Medulla oblongata (tissue), 1 donor: ENCODE measurements at regions not wholly inside any gene's neighbourhood (a gene's known extent, or its start where the extent isn't known, plus 50 kb on each side); places are given as distances from the start of the nearest gene placed in this dataset.

ENCODE experiments used
- DNase-seq: peaks from one replicate; pipeline ENCODE4 v3.0.0-alpha.2; 2015; ENCODE audit errors: extremely low spot score

DNA sequence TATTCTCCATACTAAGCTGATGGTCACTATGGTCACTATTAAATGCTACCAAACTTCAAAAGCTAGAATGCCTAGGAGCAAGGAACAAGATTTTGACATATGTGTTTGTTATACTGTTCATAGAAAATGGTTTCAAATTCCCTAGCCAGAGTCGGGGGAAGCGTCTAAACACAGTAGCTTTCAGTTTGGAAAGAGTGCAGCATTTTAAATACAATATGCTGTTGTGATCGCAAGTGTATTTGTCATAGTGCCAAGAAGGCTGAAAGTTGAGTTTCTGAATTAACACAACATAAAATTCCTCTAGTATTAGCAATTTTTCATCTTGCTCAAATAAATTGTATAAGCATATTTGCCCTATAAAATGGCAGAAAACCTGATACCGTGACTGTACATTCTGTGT lies 280.4 kb downstream of the ZNF608 start:
- no peak for DNase-seq

DNA sequence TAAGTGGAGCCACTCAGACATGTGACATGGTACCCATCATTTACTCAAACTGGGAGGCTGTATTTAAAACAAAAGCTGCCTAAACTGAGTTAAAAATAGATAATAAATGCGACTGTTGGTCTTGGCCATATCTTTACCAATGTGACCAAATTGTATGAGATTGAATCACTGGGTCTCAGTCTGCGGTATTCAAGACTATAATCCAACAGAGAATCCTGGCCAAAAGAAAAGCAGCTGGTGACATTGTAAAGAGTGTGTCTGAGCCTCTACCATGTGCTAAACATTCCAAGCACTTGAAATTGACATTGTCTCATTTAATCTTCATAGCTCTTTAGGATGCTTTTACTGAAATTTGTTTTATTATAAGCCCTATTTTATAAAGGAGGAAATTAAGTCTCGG lies 282.6 kb downstream of the ZNF608 start:
- no peak for DNase-seq

DNA sequence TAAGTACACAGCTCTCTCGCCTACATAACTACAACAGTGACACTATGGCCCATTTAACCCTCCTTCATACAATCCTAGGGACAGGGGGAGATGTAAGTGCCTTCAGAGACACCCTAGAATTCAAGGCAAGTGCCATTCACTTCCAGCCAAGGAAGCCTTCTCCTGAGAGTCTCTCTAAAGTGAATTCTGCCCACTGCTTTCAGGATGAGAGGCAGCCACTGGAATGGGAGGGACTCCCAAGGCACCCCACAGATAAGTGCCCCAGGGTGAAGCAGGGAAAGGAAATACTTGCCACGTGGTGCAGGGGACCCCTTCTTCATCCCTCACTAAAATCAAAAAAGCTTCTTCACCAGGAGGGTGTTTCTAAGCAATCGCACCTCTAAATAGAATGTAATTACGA lies 283.7 kb downstream of the ZNF608 start:
- no peak for DNase-seq

DNA sequence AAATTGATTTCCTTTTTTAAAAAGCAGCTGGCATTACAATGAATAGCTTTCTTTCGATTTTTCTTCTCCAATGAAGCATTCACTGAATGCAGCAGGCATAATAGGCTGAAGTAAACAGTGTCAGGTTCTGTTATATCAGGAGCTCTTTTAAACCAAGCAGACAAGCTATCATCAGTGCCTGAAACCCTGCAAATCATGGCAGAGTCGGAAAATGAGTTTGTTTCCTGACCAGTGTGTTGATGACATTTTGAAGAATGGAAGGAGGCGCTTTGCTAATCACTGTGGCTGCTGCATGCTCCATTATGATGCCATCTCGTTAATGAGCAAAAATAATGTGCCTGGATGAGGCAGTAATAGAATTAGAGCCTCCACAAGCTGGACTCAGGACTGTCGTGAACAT lies 284.5 kb downstream of the ZNF608 start:
- peak; percentile 41 for DNase-seq

DNA sequence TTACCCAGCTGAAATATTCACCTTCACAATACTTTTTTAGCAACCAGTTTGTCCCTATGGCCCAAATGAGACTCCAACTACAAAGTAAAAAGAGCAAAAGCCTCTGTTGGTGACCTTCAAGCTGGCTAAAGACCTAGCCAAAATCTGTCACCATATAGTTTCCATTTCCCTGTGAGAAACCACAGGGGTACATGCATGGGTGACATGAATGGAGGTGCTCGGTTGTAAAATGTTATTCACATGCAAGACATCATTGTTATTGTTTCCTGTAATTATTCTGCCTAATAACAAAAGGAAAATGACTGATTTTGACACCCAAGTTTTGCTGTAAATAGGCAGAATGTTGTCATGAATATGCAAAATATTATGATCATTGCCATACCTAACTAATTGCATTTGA lies 285.3 kb downstream of the ZNF608 start:
- DNase-seq = no peak

DNA sequence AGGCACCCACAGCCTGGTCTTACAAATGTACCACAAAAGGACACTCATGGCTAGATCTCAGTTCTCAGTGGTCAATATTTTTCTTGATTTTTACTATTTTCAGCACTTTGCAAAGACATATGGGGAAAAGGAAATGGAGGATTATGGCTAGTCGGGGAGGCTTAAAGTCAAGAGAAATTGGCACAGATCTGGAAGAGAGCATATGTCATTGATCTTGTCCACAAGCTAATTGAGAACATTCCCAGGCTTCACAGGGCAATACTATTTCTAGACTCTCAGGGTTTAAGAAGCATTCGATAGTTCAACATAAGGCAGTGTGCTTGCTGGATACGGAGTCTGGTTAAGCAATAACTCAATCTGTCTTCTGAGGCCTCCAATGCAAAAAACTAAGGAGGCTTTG lies 285.8 kb downstream of the ZNF608 start:
- DNase-seq = no peak

DNA sequence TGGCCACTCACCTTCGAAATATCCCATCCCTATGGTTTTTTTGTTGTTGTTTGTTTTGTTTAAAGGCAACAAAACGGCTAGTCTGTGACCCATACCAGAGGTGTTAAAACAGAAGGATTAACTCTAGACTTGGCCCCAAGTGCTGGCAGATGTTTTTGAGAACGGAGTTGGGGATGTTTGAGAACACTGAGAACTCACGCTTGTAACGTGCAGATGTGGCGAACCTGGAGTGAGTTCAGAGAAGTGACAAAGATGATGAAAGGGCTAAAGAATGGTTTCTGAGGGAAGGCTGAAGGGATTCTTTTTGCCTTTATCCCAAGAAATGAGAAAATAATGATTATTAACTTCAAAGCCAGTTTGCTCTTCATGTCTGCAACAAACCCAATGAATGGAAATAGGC lies 286.5 kb downstream of the ZNF608 start:
- DNase-seq = no peak

DNA sequence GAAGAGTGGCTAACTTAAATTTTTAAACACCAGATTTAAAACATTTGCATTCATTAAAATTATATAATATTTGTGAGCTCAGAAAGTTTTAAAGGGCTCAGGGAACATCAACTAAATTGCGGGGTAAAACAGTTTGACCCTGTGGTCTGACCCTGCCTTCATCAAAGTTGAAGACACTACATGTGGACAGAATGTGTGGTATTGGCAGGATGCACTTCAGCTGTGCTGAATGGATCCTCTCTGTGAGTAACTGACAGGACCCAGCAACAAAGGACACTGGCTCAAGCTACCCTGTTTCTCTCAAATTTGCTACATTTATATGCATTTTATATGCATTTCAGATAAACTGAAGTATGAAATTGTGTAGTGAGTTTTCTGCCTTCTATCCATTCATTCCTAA lies 288.5 kb downstream of the ZNF608 start:
- DNase-seq = no peak

DNA sequence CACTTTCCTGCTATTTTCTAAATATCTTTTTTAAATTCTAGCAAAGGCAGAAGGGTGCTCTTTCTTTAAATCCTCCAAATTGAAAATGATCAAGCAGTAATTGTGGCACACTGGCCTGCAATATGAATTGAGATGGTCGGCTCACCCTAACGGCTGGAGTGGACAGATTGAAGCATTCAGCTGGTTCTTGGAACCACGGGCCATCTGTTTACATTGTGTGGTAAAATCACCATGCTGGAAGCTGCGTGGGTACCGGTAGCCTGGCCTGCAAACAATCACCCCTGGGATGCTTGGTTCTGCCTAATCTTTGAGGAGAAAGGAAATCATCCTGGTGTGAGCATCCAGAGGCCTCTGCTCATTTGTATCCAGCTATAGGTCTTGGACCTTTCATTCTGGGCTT lies 289.3 kb downstream of the ZNF608 start:
- no peak for DNase-seq

DNA sequence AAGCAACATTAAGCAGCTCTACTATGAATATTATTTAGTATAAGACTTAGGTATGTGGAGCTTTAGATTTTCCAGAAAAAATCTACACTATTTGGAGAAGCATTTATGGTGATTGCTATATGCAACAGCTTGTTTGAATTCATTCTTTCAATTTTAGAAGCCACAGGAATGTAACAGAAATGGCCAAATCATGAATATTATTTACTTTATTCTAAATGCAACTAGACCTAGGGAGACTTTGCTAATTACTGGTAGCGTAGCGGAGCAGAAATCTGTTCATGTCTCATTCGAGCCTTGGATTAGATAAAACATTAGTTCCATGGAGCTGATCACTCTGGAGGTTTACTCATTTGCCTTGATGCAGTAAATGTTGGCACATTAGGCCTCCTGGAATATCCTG lies 290.2 kb downstream of the ZNF608 start:
- DNase-seq = no peak

DNA sequence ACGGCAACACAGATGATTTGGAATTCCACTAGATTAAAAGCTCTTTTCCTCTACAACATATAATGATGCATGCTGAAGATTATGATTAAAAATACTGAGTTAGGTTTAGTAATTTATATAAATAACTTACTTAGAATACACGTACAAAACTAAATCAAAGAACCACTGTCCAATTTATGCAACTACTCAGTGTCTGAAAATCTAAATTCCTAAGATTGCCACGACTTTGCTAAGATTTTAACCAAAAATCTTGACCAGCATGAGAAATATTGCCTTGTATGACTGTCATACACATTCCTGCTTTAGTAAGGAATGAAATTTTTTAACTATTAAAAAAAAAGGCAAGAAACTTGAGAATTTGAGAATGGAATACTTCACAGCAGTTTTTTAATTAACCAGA lies 292.4 kb downstream of the ZNF608 start:
- no peak for DNase-seq

DNA sequence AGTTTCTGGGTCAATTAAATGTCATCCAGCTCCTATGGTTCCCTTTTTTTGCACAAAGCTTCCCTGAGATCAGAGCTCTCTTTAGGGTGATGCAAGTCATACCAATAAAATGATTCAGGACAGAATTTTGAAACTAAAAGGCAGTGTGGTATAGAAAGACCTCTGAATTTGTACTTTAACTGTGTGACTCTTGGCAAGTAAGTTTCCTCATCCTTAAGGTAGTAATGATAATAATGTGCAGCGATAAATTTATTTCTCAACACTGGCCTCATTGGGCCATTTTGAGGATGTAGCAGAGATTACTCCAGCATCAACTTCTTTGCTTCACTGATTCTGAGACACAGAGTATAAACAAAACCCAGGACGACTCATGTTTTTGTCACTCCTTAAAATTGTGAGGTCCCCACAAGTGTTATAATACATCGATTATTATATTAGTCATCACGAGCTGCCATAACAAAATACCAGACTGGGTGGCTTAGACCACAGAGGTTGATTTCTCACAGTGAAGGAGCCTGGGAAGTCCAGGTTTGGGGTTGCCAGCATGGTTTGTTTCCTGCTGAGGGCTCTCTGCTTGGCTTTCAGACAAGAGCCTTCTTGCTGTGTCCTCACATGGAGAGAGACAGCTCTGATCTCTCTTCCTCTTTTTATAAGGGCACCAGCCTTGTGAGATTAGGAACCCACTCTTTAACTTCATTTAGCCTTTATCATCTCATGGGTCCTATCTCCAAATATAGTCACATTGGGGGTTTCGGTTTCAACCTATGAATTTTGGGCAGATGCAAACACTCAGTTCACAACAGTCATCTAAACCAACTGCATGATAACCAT lies 293.0 kb downstream of the ZNF608 start:
- no peak for DNase-seq

DNA sequence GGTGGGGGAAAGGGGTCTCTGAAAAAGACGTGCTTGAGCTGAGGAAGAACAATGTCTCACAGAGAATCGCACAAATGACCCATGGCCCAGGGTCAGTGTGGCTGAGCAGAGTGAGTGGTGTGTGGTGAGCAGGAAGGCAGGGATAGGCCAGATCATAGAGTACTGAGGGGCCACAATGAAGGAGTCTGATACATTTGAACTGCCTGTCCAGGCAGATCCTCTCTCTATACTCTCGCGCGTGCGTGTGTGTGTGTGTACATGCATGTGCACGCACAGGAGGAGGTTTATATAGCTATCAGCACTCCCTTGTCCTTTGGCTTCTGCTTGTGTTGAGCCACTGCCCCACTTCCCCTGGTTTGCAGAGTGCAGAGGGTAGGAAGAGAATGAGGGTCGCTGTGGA lies 294.0 kb downstream of the ZNF608 start:
- no peak for DNase-seq

DNA sequence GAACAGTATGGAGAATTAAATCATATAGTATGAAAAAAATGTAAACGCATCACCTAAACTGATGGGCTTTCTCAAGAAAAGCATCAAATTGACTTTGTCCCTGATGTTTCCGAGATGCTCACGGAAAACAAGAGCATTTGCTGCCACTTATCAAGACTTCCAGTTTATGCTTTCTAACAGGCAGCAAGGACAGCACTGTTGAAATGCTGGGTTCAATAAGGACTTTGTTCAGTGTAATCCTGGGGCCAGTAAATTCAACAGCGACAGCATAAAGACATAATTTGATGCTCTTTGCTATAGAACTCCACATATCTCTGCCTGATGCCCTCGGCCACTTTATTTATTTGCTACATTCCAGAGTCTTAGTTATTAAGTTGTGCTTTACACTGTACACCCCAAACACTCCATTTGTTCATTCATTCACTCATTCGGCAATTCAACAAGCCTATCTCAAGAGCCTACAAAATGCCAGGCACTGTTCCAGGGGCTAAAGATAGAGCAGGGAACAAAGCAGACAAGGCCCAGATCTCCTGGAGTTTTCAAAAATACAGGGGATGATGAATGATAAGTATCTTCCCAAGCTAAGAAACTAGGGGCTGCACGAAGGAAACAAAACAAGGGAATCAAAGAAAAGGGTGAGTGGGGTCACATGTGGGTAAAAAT lies 294.6 kb downstream of the ZNF608 start:
- DNase-seq = peak; percentile 59

DNA sequence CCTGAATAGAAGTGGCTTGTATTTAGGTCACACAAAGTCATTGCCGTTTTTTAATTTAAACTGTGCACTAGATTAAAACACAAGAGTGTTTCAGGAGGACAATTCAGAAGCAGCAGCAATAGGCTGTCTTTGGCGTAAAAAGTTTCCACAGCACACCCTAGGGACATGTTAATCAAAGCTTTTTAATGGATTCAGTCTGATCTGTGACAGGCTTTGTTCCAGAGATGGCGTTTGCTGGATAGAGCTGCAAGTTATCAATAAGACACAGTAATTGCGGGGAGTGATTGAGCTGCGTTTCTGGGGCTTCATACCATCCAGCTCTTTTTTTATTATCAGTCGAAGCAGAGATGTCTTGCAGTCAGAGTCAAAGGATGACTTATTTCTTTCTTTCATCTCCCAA lies 300.3 kb downstream of the ZNF608 start:
- no peak for DNase-seq

DNA sequence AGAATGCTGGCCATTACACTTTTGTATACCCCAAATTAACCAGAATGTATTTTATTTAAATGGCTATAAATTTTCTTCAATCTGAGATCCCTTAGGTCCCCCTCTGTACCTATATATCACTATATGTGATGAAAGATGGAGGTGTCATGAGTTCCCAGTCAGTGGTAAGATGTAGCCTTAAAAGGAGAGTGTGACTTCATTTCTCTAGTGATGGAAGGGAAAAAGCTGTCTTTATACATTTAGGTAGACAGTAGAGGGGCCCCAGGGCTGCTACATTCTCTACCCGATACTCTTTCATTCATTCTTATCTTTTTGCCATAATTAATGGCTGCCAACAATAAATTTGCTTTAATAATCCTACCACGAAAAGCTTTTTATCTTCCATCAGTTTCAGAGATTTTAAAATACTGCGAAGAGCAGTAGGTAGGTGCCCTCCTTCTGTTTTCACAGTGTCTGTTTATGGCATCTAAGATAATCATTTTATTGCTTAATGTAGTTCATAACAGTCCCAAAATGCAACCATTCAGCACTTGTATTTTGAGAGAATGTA lies 301.3 kb downstream of the ZNF608 start:
- DNase-seq = no peak

DNA sequence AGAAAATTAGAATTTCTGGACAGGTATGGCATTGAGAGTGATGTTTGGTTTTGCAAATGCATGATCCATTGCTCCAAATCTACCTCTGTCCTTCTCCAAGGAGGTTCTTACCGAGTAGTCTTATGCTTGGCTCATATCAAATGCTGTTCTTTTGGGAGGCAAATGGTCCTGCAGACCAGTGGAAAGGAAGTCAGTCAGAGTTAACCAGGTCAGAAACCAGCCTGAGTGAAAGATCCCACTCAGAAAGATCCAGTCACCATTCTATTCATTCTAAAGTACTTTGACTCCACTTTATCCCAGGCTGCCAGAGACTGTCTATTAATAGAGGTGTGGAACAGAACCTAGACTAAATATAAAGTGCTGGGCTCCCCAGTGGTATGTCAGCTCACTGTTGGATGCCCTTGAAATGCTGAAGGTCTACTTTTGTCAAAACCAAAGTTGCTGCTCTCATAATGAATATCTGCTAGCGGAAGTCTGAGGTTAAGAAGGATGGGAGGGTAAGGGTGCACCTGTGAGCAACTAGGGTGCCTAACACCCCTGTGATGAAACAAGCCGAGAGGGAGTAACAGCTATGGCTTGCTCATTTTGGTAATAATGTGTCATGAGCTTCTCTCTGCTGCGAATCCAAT lies 302.2 kb downstream of the ZNF608 start:
- DNase-seq = no peak

DNA sequence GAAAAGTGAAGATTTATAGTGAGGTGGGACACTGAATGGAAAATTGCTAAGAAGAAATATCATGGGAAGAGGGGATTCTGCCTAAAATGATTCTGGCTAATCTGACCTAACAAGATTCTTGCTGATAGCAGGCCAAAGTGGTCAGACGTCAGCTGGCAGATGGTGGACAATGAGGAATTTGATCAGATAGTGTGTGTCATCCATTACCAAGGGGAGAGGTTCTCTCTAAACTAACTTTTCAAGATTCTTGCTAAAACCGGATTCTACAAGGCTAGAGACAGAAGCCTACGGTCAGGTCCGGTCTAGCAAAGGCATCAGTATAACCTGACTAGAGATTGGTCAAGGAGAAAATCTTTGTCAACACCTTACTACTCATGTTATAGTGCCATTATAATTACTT lies 306.0 kb downstream of the ZNF608 start:
- no peak for DNase-seq

DNA sequence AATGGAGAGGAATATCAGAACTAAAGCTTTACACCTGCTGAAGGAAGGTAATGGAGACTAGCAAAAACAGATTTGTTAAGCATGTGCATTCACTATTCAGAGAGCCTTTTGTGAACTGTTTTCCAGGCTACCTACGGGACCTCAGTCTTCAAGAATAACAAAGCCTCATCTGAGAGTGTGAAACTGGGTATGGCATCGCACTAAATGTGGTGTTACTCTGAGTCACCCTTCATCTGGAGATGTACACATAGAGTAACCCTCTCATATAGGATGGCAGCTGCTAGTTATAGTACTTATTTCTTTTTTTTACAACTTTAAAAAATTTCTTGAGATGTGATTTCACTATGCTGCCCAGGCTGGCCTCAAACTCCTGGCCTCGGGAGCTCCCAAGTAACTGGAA lies 306.8 kb downstream of the ZNF608 start:
- DNase-seq = no peak

DNA sequence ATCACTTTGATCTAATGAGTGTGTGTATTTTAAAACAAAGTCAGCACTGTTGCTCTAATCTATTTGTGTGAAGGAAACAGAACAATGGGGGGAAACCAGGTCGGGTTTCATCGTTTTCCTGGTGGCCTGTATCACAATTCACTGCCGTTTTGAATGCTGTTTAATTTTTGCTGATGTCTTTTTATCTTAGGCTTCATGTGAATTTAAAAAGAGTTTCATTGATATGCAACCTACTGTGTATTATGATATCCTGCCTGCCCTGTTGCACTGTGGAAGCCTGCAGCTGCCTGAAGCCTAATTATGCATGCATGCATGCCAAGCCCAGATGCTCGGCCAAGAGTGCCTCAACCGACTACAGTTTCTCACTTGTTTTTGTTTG lies 307.5 kb downstream of the ZNF608 start:
- peak; percentile 74 for DNase-seq

DNA sequence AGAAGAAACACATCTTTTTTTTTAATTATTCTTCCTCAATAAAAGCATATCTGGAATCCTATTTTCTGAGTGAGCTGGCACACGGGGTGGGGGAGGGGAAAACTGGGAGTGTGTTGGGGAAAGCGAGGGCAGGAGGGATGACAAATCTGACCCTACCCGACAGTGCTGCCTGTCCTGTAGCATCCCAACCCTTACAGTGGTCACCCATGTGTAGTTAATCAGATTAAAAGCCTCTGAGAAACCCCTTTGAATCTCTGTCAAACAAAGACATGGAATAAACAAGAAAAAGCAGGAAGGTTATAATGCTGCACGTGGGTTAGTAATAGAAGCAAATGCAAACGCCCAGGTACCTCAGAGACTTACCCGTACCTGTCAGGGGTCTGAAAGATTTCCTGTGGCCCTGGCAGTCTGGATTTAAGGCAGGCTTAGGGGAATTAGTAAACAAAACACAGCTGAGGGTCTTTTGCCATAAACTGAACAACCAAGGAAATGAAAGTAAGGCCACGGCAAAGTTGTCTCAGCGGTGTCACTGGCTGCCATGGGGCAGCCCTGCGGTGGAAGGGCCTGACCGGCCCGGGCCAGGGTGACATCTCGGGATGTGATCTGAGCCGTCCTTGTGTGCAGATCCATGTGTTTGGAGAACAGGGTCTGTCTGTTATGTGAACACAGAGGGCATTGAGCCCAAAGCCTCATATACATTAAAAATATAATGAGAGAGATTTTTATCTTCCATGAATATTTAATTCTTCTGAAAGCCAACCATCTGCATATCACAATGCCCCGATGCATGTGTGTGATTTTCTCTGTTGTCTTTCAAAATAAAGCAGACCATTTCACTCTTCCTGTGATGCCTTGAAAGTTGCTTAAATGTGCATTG lies 308.2 kb downstream of the ZNF608 start:
- DNase-seq = peak; percentile 54

DNA sequence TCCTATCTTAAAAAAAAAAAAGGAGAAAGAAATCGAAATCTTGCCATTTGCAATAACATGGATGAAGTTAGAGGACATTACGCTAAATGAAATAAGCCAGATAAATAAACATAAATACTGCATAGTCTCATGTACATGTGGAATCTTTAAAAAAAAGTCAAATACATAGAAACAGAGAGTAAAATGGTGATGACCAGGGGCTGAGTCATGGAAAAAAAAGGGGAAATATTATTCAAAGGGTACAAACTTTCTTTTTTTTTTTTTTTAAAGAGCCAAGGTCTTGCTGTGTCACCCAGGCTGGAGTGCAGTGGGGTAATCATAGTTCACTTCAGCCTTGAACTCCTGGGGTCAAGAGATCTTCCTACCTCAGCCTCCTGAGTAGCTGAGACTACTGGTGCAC lies 310.1 kb downstream of the ZNF608 start:
- DNase-seq = no peak
